DOHH2 (cell line): ENCODE measurements at regions not wholly inside any gene's neighbourhood (a gene's known extent, or its start where the extent isn't known, plus 50 kb on each side); places are given as distances from the start of the nearest gene placed in this dataset.

ENCODE experiments used
- H3F3A ChIP-seq: fragments of 200-600 bp; sonication (generic), shearing (Covaris generic); 2 replicates; pipeline ENCODE4 v1.6.0; 2016; ENCODE audit warnings: antibody characterized with exemption, mild to moderate bottlenecking; ENCODE audit not compliant: control insufficient read depth, insufficient read depth
- H3K27ac ChIP-seq: fragments of 200-600 bp; sonication (generic); 2 replicates; pipeline ENCODE4 v1.5.1; 2014; ENCODE audit warnings: low read depth, mild to moderate bottlenecking, low read length, moderate library complexity
- H3K27me3 ChIP-seq: fragments of 200-600 bp; sonication (generic); 2 replicates; pipeline ENCODE4 v1.6.1; 2014; ENCODE audit warnings: mild to moderate bottlenecking, low read length, mixed read lengths; ENCODE audit not compliant: control insufficient read depth
- H3K36me3 ChIP-seq: fragments of 200-600 bp; sonication (generic); 2 replicates; pipeline ENCODE4 v1.6.1; 2014; ENCODE audit warnings: mild to moderate bottlenecking, low read length, moderate library complexity, mixed read lengths; ENCODE audit not compliant: control insufficient read depth
- H3K4me1 ChIP-seq: fragments of 200-600 bp; sonication (generic); 2 replicates; pipeline ENCODE4 v1.6.1; 2014; ENCODE audit warnings: mild to moderate bottlenecking, low read length, mixed read lengths; ENCODE audit not compliant: control insufficient read depth
- H3K4me2 ChIP-seq: fragments of 200-600 bp; sonication (generic); 2 replicates; pipeline ENCODE4 v1.6.0; 2014; ENCODE audit warnings: mild to moderate bottlenecking, low read length, moderate library complexity
- H3K4me3 ChIP-seq: fragments of 200-600 bp; sonication (generic); 2 replicates; pipeline ENCODE4 v1.5.1; 2014; ENCODE audit warnings: mild to moderate bottlenecking, low read length, mixed read lengths
- H3K79me2 ChIP-seq: fragments of 200-600 bp; sonication (generic); 2 replicates; pipeline ENCODE4 v1.6.1; 2014; ENCODE audit warnings: mild to moderate bottlenecking, low read length, mixed read lengths; ENCODE audit not compliant: control insufficient read depth
- H3K9me2 ChIP-seq: fragments of 200-600 bp; sonication (generic); replicated peaks from 2 replicates; pipeline ENCODE4 v1.6.1; 2014; ENCODE audit warnings: mild to moderate bottlenecking, low read length, mixed read lengths; ENCODE audit not compliant: control insufficient read depth
- H3K9me3 ChIP-seq: fragments of 200-600 bp; sonication (generic); 2 replicates; pipeline ENCODE4 v1.6.1; 2014; ENCODE audit warnings: antibody characterized with exemption, low read length, mixed read lengths; ENCODE audit not compliant: control insufficient read depth, insufficient read depth
- H4K20me1 ChIP-seq: fragments of 200-600 bp; sonication (generic); 2 replicates; pipeline ENCODE4 v1.6.0; 2014; ENCODE audit warnings: low read depth, mild to moderate bottlenecking, antibody characterized with exemption, low read length, moderate library complexity; ENCODE audit not compliant: control insufficient read depth, insufficient read depth
- CTCF ChIP-seq: fragments of 200-600 bp; sonication (generic); IDR thresholded peaks from one replicate; pipeline ENCODE4 v1.5.1; 2014; ENCODE audit warnings: antibody characterized with exemption, mild to moderate bottlenecking, low read depth, low read length; ENCODE audit not compliant: poor library complexity, severe bottlenecking
- EZH2phosphoT487 ChIP-seq: fragments of 200-600 bp; sonication (generic); IDR thresholded peaks from 2 replicates; pipeline ENCODE4 v1.6.1; 2017; ENCODE audit warnings: borderline replicate concordance, mild to moderate bottlenecking, antibody characterized with exemption, low read length, moderate library complexity, mixed read lengths

GRCh38 chr16:79436885-79437284 is 163.7 kb downstream of the MAF start:
- Histone ChIP-seq H3K4me1 (no peaks in the 10 kb centered on the region), H3K9me3 (no peaks in the 10 kb centered on the region)

GRCh38 chr16:79434771-79435170 is 165.8 kb downstream of the MAF start:
- Histone ChIP-seq H3K36me3 (no peaks in the 10 kb centered on the region), H3K4me2 (no peak overlapping the region), H3K4me1 (no peaks in the 10 kb centered on the region), H3K9me2 (no peaks in the 10 kb centered on the region), H3K27ac (no peak overlapping the region), H3F3A (no peaks in the 10 kb centered on the region), H3K27me3 (peaks cover 4% of the 10 kb centered on the region), H4K20me1 (no peaks in the 10 kb centered on the region), H3K4me3 (no peak overlapping the region), H3K79me2 (no peaks in the 10 kb centered on the region), H3K9me3 (no peaks in the 10 kb centered on the region)
- TF ChIP-seq EZH2phosphoT487 (no peak), CTCF (no peak)

More at GRCh38 chr16:79436885-79437284, 163.7 kb downstream of the MAF start:
- no peak overlapping the region for H3K27ac ChIP-seq
- no peaks in the 10 kb centered on the region for H3K27me3 ChIP-seq
- H3F3A ChIP-seq, result no peaks in the 10 kb centered on the region
- no peaks in the 10 kb centered on the region for H4K20me1 ChIP-seq
- no peaks in the 10 kb centered on the region for H3K79me2 ChIP-seq
- no peak overlapping the region for H3K4me2 ChIP-seq
- H3K4me3 ChIP-seq, result no peak overlapping the region
- no peaks in the 10 kb centered on the region for H3K36me3 ChIP-seq
- H3K9me2 ChIP-seq, result no peaks in the 10 kb centered on the region
- no peak for TF ChIP-seq CTCF
- TF ChIP-seq EZH2phosphoT487, result no peak

- Histone ChIP-seq H4K20me1 (no peaks in the 10 kb centered on the region), H3F3A (no peaks in the 10 kb centered on the region), H3K27ac (no peak overlapping the region), H3K36me3 (no peaks in the 10 kb centered on the region), H3K79me2 (no peaks in the 10 kb centered on the region), H3K9me2 (no peaks in the 10 kb centered on the region), H3K4me2 (no peak overlapping the region), H3K4me1 (no peaks in the 10 kb centered on the region), H3K9me3 (no peaks in the 10 kb centered on the region), H3K4me3 (no peak overlapping the region), H3K27me3 (peaks cover 4% of the 10 kb centered on the region)
- no peak for TF ChIP-seq EZH2phosphoT487
Measured at GRCh38 chr16:79434092-79434491, 166.4 kb downstream of the MAF start.

- Histone ChIP-seq H3K27me3 (peaks cover 4% of the 10 kb centered on the region), H3K79me2 (no peaks in the 10 kb centered on the region), H3K4me1 (no peaks in the 10 kb centered on the region), H3K9me2 (no peaks in the 10 kb centered on the region), H3K36me3 (no peaks in the 10 kb centered on the region), H3K9me3 (no peaks in the 10 kb centered on the region), H3K4me3 (no peak overlapping the region), H3K27ac (no peak overlapping the region), H4K20me1 (no peaks in the 10 kb centered on the region), H3K4me2 (no peak overlapping the region), H3F3A (no peaks in the 10 kb centered on the region)
- TF ChIP-seq EZH2phosphoT487, result no peak
- no peak for TF ChIP-seq CTCF
Measured at GRCh38 chr16:79431923-79432322, 168.6 kb downstream of the MAF start.
